NT2/D1 (cell line): ENCODE measurements at regions not wholly inside any gene's neighbourhood (a gene's known extent, or its start where the extent isn't known, plus 50 kb on each side); places are given as distances from the start of the nearest gene placed in this dataset.

Source experiments
- YY1 ChIP-seq: IDR thresholded peaks from 2 replicates; pipeline ENCODE4 v1.6.1; 2011; ENCODE audit not compliant: insufficient read length, insufficient read depth
- ZNF274 ChIP-seq: IDR thresholded peaks from 2 replicates; pipeline ENCODE4 v1.6.1; 2011; ENCODE audit warnings: mild to moderate bottlenecking, low read depth, low read length

- TF ChIP-seq YY1 (no peak), ZNF274 (no peak)
Measured at GRCh38 chr12:131619736-131620506, 91.0 kb upstream of the SFSWAP start.
